Vagina (tissue), 2 donors: ENCODE measurements at regions not wholly inside any gene's neighbourhood (a gene's known extent, or its start where the extent isn't known, plus 50 kb on each side); places are given as distances from the start of the nearest gene placed in this dataset.

ENCODE experiments used
- DNase-seq, 2 donors: peaks; one replicate each; pipeline ENCODE4 v3.0.0-alpha.2; 2017; ENCODE audit errors: extremely low spot score in 2 of 2
- H3K27ac ChIP-seq: fragments of 200-600 bp; sonication (generic); one replicate; pipeline ENCODE4 v1.5.1; 2019
- H3K27me3 ChIP-seq: fragments of 200-600 bp; sonication (generic); one replicate; pipeline ENCODE4 v1.5.1; 2019
- H3K36me3 ChIP-seq, 2 donors: fragments of 200-600 bp; sonication (generic); one replicate each; pipeline ENCODE4 v1.5.1; 2017 to 2019
- H3K4me1 ChIP-seq: fragments of 200-600 bp; sonication (generic); one replicate; pipeline ENCODE4 v1.5.1; 2019
- H3K4me3 ChIP-seq, 2 donors: fragments of 200-600 bp; sonication (generic); 1 replicate in 1 of 2; 2 replicates in 1 of 2; pipeline ENCODE4 v1.5.1; 2016 to 2019
- H3K9me3 ChIP-seq: fragments of 200-600 bp; sonication (generic); one replicate; pipeline ENCODE4 v1.5.1; 2019
- CTCF ChIP-seq, 3 experiments: fragments of 450-650 bp in 2 of 3; fragments of 200-600 bp in 1 of 3; sonication (generic) in 1 of 3; IDR thresholded peaks; one replicate each; pipeline ENCODE4 v1.5.1; 2017 to 2019; ENCODE audit warnings: antibody characterized with exemption in 3 of 3, mild to moderate bottlenecking in 2 of 3, moderate library complexity in 2 of 3
- POLR2A ChIP-seq, 2 donors: fragments of 450-650 bp; IDR thresholded peaks; one replicate each; pipeline ENCODE4 v1.6.1; 2017; ENCODE audit warnings: antibody characterized with exemption in 2 of 2, mild to moderate bottlenecking in 2 of 2, moderate library complexity in 2 of 2
- POLR2AphosphoS5 ChIP-seq, 2 donors: sonication (generic); formaldehyde crosslinking; IDR thresholded peaks; one replicate each; pipeline ENCODE4 v1.9.0; 2017; ENCODE audit warnings: antibody characterized with exemption in 2 of 2, mild to moderate bottlenecking in 2 of 2, low read depth in 1 of 2; ENCODE audit not compliant: insufficient read depth in 1 of 2
- intact Hi-C: fragments of 100-400 bp; cut with DNase I; formaldehyde crosslinking; loops from one replicate; pipeline ENCODE4 v1.15.1; 2023

DNA sequence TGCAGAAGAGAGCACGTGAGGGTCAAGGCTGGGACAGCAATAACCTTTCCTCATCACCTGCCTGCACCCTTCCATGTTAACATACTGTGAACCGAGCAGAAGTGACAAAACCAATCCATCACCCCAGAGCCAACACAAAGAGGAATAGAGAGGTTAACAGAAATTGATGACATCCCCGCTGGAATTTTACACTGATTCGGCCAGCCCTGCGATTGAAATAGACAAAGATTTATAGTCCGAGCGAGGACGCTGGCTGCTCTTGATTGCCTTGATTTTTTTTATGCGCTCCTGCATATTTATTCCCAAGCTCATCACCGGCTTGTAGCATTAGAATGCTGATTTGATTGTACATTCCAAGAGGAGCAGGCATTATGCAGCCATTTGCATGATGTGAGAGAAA lies 729.7 kb downstream of the BCL11B start:
- Histone ChIP-seq H3K36me3 (no peaks in the 10 kb centered on the region), H3K9me3 (no peaks in the 10 kb centered on the region), H3K27me3 (no peaks in the 10 kb centered on the region), H3K4me1 (no peaks in the 10 kb centered on the region), H3K4me3 (no peak overlapping the region), H3K27ac (no peak overlapping the region)
- intact Hi-C loops = no loop called here
- TF ChIP-seq CTCF (IDR thresholded peaks at IDR 0.05) = no peak
- TF ChIP-seq POLR2A (IDR thresholded peaks at IDR 0.05) = no peak
- no peak for TF ChIP-seq POLR2AphosphoS5 (IDR thresholded peaks at IDR 0.05; ENCODE audit: insufficient read depth in 1 of 2, low read depth in 1 of 2)
- DNase-seq = no peak

- Histone ChIP-seq H3K36me3 (no peaks in the 10 kb centered on the region), H3K27me3 (no peaks in the 10 kb centered on the region), H3K27ac (no peak overlapping the region), H3K9me3 (no peaks in the 10 kb centered on the region), H3K4me1 (no peaks in the 10 kb centered on the region), H3K4me3 (no peak overlapping the region)
- intact Hi-C loops = no loop called here
- DNase-seq = no peak
- TF ChIP-seq CTCF (IDR thresholded peaks at IDR 0.05) = no peak
These were observed 728.9 kb downstream of the BCL11B start for GRCh38 chr14:98543074-98543473.

DNA sequence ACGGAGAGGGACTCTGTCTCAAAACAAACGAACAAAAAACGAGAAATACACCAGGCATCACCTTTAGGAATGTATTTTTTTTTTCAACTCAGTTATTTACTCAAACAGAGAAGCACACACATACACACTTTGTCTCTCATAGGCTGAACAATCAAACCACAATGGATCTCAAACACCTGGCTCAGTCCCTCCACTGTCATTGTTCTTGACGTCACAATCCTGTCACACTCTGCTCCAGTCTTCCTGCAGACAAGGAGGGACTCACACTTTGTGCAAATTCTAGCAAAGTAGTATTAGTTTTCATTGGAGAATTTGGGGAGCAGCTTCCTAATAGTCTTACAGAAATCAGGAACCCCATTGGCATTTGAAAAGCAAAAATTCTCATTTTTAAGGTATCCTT lies 727.8 kb downstream of the BCL11B start:
- Histone ChIP-seq H3K4me1 (no peaks in the 10 kb centered on the region), H3K27ac (no peak overlapping the region), H3K36me3 (no peaks in the 10 kb centered on the region), H3K27me3 (no peaks in the 10 kb centered on the region), H3K9me3 (no peaks in the 10 kb centered on the region), H3K4me3 (no peak overlapping the region)
- TF ChIP-seq POLR2AphosphoS5 (IDR thresholded peaks at IDR 0.05; ENCODE audit: insufficient read depth in 1 of 2, low read depth in 1 of 2) (no peak), POLR2A (IDR thresholded peaks at IDR 0.05) (no peak), CTCF (IDR thresholded peaks at IDR 0.05) (no peak)
- DNase-seq = no peak
- intact Hi-C loops = no loop called here

GRCh38 chr14:98545181-98545580 lies 726.8 kb downstream of the BCL11B start:
- Histone ChIP-seq H3K9me3 (no peaks in the 10 kb centered on the region), H3K27me3 (no peaks in the 10 kb centered on the region), H3K36me3 (no peaks in the 10 kb centered on the region), H3K4me3 (no peak overlapping the region), H3K4me1 (no peaks in the 10 kb centered on the region), H3K27ac (no peak overlapping the region)
- no peak for DNase-seq
- intact Hi-C loops = no loop called here
- TF ChIP-seq CTCF (IDR thresholded peaks at IDR 0.05) = no peak
- TF ChIP-seq POLR2A (IDR thresholded peaks at IDR 0.05) = no peak
- TF ChIP-seq POLR2AphosphoS5 (IDR thresholded peaks at IDR 0.05; ENCODE audit: insufficient read depth in 1 of 2, low read depth in 1 of 2) = no peak

DNA sequence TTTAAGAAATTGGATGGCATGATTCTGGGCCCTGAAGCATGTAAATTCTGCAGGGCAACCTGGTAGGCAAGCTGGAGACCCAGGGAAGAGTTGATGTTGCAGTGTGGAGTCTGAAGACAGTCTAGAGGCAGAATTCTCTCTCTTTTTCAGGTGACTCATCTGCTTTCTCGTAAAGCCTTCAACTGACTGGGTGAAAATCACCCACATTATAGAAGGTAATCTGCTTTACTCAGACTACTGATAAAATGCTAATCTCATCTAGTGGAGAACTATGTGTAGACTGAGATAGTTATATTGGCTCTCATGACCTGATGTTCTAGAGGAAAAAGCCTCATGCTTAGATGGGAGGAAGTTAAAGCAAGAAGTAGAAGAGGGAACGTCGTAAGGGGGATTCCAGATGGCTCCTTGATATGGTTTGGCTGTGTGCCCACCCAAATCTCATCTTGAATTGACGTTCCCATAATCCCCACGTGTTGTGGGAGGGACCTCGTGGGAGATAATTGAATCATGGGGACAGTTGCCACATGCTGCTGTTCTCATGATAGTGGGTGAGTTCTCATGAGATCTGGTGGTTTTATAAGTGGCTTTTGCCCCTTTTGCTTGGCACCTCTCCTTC lies 723.8 kb downstream of the BCL11B start:
- Histone ChIP-seq H3K27me3 (no peaks in the 10 kb centered on the region), H3K4me3 (no peak overlapping the region), H3K4me1 (no peaks in the 10 kb centered on the region), H3K9me3 (no peaks in the 10 kb centered on the region), H3K36me3 (no peaks in the 10 kb centered on the region), H3K27ac (no peak overlapping the region)
- DNase-seq = no peak
- TF ChIP-seq CTCF (IDR thresholded peaks at IDR 0.05) (no peak), POLR2AphosphoS5 (IDR thresholded peaks at IDR 0.05; ENCODE audit: insufficient read depth in 1 of 2, low read depth in 1 of 2) (no peak), POLR2A (IDR thresholded peaks at IDR 0.05) (no peak)
- intact Hi-C loops = no loop called here
